Ovary (tissue), 7 donors: ENCODE measurements at regions not wholly inside any gene's neighbourhood (a gene's known extent, or its start where the extent isn't known, plus 50 kb on each side); places are given as distances from the start of the nearest gene placed in this dataset.
"Not testable (repeated sequence)": the region's sequence is repeated elsewhere in the genome, so short reads cannot be mapped to it uniquely, and the experiment has no call there.

Source experiments
- DNase-seq, 5 donors: peaks; one replicate each; pipeline ENCODE4 v3.0.0-alpha.2; 2019 to 2020
- H3K27ac ChIP-seq, 2 donors: fragments of 200-600 bp; one replicate each; pipeline versions ENCODE4 v1.5.1 to v1.8.0; 2019 to 2022
- H3K27me3 ChIP-seq: fragments of 200-600 bp; one replicate; pipeline ENCODE4 v1.8.0; 2022
- H3K36me3 ChIP-seq: fragments of 200-600 bp; sonication (generic); one replicate; pipeline ENCODE4 v1.5.1; 2019
- H3K4me1 ChIP-seq: one replicate; pipeline ENCODE4 v1.8.1; 2013; ENCODE audit warnings: mild to moderate bottlenecking, moderate library complexity; ENCODE audit not compliant: insufficient read depth
- H3K4me3 ChIP-seq: fragments of 200-600 bp; sonication (generic); one replicate; pipeline ENCODE4 v1.5.1; 2017
- H3K9me3 ChIP-seq, 2 donors: fragments of 200-600 bp in 1 of 2; sonication (generic) in 1 of 2; one replicate each; pipeline versions ENCODE4 v1.5.1 to v1.8.1; 2013 to 2019; ENCODE audit warnings: mild to moderate bottlenecking in 1 of 2, moderate library complexity in 1 of 2
- WGBS, 3 donors: extraction: QIAGEN DNeasy Blood & Tissue Kit in 1 of 3; methylation state at CpG; one replicate each; pipeline versions ENCODE4 v1.1.5 to v1.1.7; 2013 to 2017; 5-methylcytosine and 5-hydroxymethylcytosine counted together
- intact Hi-C, 4 donors: fragments of 100-400 bp; cut with DNase I; formaldehyde crosslinking; loops; one replicate each; pipeline versions ENCODE4 v1.11.0 to v1.15.1; 2022 to 2023
- donor health status: DM: no; HTN: no; CAD: no; lungs with moderate emphysema.
- donor health status: DM: no; HTN: no; CAD: no.
- donor health status: Bipolar disorder and iron deficiency.
- donor health status: DM: no; HTN: no; CAD: no.
- donor health status: DM: yes; HTN: yes; CAD: no.

GRCh38 chr21:6101588-6101987 is 4419.8 kb upstream of the TPTE start:
- H3K27ac ChIP-seq, H3K9me3 ChIP-seq, intact Hi-C loops, H3K36me3 ChIP-seq, DNase-seq, H3K4me3 ChIP-seq, H3K4me1 ChIP-seq, H3K27me3 ChIP-seq: not testable (repeated sequence)
- no CpG with 5 or more reads among the region's 9 CpGs for WGBS, 3 donors

GRCh38 chr21:6104546-6104945 is 4416.8 kb upstream of the TPTE start:
- H3K27ac ChIP-seq, H3K4me3 ChIP-seq, H3K36me3 ChIP-seq, H3K27me3 ChIP-seq, DNase-seq, H3K4me1 ChIP-seq, intact Hi-C loops, H3K9me3 ChIP-seq: not testable (repeated sequence)
- no CpG with 5 or more reads among the region's 8 CpGs for WGBS, 3 donors

GRCh38 chr21:6106686-6107567 is 4414.5 kb upstream of the TPTE start:
- peak in 2 of 5 donors; percentile 7 to 12 for DNase-seq
- 89 to 100% methylated on average over 1 to 12 of the region's 26 CpGs; no CpG with 5 or more reads in 1 of the 3 donors for WGBS, 3 donors
- H3K4me1 ChIP-seq, H3K27ac ChIP-seq, H3K4me3 ChIP-seq, H3K9me3 ChIP-seq, H3K36me3 ChIP-seq, intact Hi-C loops, H3K27me3 ChIP-seq: not testable (repeated sequence)

- H3K9me3 ChIP-seq, H3K4me3 ChIP-seq, H3K4me1 ChIP-seq, H3K27me3 ChIP-seq, H3K27ac ChIP-seq, H3K36me3 ChIP-seq, intact Hi-C loops, DNase-seq: not testable (repeated sequence)
- no CpG with 5 or more reads among the region's 6 CpGs for WGBS, 3 donors
Measured at GRCh38 chr21:6108894-6109293, 4412.5 kb upstream of the TPTE start.

GRCh38 chr21:6109774-6110173 is 4411.6 kb upstream of the TPTE start:
- H3K4me1 ChIP-seq, intact Hi-C loops, H3K9me3 ChIP-seq, H3K4me3 ChIP-seq, H3K36me3 ChIP-seq, H3K27me3 ChIP-seq: not testable (repeated sequence)
- peak overlapping the region in 1 of 2 donors; percentile 49 for H3K27ac ChIP-seq
- 5% methylated on average over 11 of the region's 13 CpGs; no CpG with 5 or more reads in 2 of the 3 donors for WGBS, 3 donors
- peak; percentile 46 to 84 (median 75) for DNase-seq

GRCh38 chr21:6110716-6111343 is 4410.6 kb upstream of the TPTE start:
- WGBS, 3 donors: no CpG with 5 or more reads among the region's 110 CpGs
- H3K27me3 ChIP-seq, DNase-seq, H3K4me3 ChIP-seq, H3K4me1 ChIP-seq, H3K9me3 ChIP-seq, H3K27ac ChIP-seq, H3K36me3 ChIP-seq, intact Hi-C loops: not testable (repeated sequence)

GRCh38 chr21:6111354-6111753 is 4410.0 kb upstream of the TPTE start:
- H3K4me3 ChIP-seq: peak overlapping the region; percentile 39
- H3K9me3 ChIP-seq, H3K27ac ChIP-seq, H3K4me1 ChIP-seq, intact Hi-C loops, H3K27me3 ChIP-seq, H3K36me3 ChIP-seq: not testable (repeated sequence)
- 5% methylated on average over 10 of the region's 46 CpGs; no CpG with 5 or more reads in 2 of the 3 donors for WGBS, 3 donors
- DNase-seq: peak; percentile 15 to 56 (median 40)

- DNase-seq: peak in 3 of 5 donors; percentile 17 to 30 (median 26)
- H3K27ac ChIP-seq, H3K4me3 ChIP-seq, H3K4me1 ChIP-seq, H3K36me3 ChIP-seq, intact Hi-C loops, H3K9me3 ChIP-seq, H3K27me3 ChIP-seq: not testable (repeated sequence)
- WGBS, 3 donors: 82% methylated on average over 5 of the region's 18 CpGs; no CpG with 5 or more reads in 2 of the 3 donors
Measured at GRCh38 chr21:6118336-6118735, 4403.0 kb upstream of the TPTE start.

GRCh38 chr21:6120863-6121262 is 4400.5 kb upstream of the TPTE start:
- peak in 3 of 5 donors; percentile 16 to 37 (median 19) for DNase-seq
- H3K4me3 ChIP-seq, H3K9me3 ChIP-seq, intact Hi-C loops, H3K36me3 ChIP-seq, H3K27ac ChIP-seq, H3K27me3 ChIP-seq, H3K4me1 ChIP-seq: not testable (repeated sequence)
- WGBS, 3 donors: 95 to 96% methylated on average over 14 to 15 of the region's 28 CpGs; no CpG with 5 or more reads in 1 of the 3 donors

GRCh38 chr21:6122629-6123028 is 4398.8 kb upstream of the TPTE start:
- H3K36me3 ChIP-seq, H3K27me3 ChIP-seq, H3K4me1 ChIP-seq, intact Hi-C loops, H3K4me3 ChIP-seq, H3K27ac ChIP-seq, H3K9me3 ChIP-seq: not testable (repeated sequence)
- DNase-seq: peak in 3 of 5 donors; percentile 16 to 21 (median 17)
- WGBS, 3 donors: 80 to 93% methylated on average over 6 of the region's 13 CpGs; no CpG with 5 or more reads in 1 of the 3 donors

GRCh38 chr21:6123224-6123623 is 4398.2 kb upstream of the TPTE start:
- H3K4me1 ChIP-seq, H3K36me3 ChIP-seq, H3K4me3 ChIP-seq, H3K27me3 ChIP-seq, H3K27ac ChIP-seq, intact Hi-C loops, DNase-seq, H3K9me3 ChIP-seq: not testable (repeated sequence)
- 100% methylated on average over 1 of the region's 6 CpGs; no CpG with 5 or more reads in 2 of the 3 donors for WGBS, 3 donors
